ENCODE measurements at regions not wholly inside any gene's neighbourhood (a gene's known extent, or its start where the extent isn't known, plus 50 kb on each side); places are given as distances from the start of the nearest gene placed in this dataset.
"Not testable (repeated sequence)": the region's sequence is repeated elsewhere in the genome, so short reads cannot be mapped to it uniquely, and the experiment has no call there.

DNA sequence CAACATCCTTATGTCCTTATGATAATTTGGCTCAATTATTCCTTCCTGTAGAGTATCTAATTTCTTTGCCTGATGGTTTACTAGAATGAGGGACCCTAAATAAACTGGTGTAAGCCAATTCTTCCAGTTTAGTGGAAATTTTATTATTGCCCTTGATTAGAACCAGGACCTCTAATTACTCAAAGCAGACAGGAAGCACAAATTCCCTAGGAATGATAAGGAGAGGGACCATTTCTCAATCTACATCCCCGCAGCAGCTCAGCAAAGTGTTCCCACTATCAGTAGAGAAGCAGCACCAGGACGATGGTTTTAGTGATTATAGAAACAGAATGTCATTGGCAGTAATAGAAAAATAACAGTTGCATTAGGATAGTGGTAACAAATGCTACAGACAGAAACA is 97.1 kb downstream of the PLPPR4 start:
- no peak for DNase-seq

GRCh38 chr1:99363531-99363930 is 99.2 kb downstream of the PLPPR4 start:
- DNase-seq, result no peak

GRCh38 chr1:99365141-99365540 is 100.8 kb downstream of the PLPPR4 start:
- no peak for DNase-seq

- no peak for DNase-seq
These were observed 101.3 kb downstream of the PLPPR4 start for GRCh38 chr1:99365545-99365944.

DNA sequence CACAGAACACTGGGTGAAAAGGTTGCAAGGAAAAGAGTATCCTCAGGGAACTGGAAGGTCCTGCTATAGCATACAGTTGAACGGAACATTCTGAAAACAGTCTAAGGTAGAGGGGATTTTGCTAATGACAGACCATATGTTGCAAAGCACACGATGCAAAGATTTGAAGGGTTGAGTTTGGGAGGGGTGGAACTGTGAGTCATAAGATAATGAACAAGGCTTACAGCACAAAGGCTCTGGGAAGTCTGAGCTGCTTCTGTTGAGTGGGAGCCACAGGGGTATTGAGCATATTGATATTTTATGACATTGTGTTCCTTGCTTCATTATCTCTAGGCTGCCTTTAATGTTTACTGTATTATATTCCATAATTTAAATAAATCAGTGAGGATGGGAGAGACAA is 104.9 kb downstream of the PLPPR4 start:
- DNase-seq, result no peak

GRCh38 chr1:99370476-99370875 is 106.2 kb downstream of the PLPPR4 start:
- no peak for DNase-seq

- DNase-seq, result no peak
These were observed 107.1 kb downstream of the PLPPR4 start for GRCh38 chr1:99371413-99371812.

DNA sequence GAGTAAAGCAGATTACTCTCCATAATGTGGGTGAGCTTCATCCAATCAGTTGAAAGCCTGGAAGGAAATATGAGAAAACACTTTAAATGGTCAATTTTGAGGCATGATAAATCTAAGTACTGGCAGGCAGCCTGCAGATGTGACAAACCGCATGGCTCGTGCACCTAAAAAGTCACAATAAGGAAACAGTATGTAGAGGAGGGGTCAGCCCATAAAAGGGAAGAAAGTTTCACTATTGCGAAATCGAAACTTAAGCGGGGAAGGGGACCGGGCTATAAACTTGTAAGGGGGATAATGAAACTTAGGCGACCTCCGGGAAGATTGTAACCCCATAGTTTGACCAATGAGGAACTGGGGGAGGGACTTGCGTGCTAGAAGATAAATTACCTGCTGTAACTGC is 109.8 kb downstream of the PLPPR4 start:
- no peak for DNase-seq

GRCh38 chr1:99374693-99375092 is 110.4 kb downstream of the PLPPR4 start:
- not testable (repeated sequence) for DNase-seq

DNA sequence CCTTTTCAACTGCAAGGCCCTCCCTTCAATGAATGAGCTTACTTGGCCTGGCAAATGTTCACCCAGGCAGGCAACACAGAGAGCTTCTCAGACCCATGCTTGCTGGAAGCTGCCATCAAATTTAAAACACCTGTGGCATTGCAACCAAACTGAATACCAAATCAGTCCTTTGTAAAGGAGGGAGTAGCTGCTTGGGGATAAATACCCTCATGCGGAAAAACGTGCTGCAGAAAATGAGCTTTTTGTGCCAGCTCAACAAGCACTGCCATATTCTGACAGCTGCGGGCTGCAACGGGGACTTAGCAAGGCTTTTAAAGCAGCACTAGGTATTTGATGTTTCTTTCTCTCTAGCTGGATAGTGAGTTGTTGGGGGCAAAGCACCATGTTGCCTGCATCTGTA is 119.7 kb downstream of the PLPPR4 start:
- DNase-seq, result no peak

DNA sequence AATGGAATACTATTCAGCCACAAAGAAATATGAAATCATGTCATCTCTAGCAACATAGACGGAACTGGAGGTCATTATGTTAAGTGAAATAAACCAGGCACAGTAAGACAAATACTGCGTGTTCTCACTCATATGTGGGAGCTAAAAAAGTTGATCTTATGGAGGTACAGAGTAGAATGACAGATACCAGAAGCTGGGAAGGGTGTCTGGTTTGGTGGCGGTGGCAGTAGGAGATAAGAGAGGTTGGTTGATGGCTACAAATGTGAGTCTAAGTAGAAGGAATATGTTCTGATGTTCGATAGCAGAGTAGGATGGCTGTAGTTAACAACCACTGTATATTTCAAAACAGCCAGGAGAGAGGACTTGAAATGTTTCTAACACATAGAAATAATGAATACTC is 121.6 kb downstream of the PLPPR4 start:
- no peak for DNase-seq

GRCh38 chr1:99396389-99396788 is 132.1 kb downstream of the PLPPR4 start:
- DNase-seq, result no peak

- DNase-seq, result peak; percentile 4
These were observed 132.7 kb downstream of the PLPPR4 start for GRCh38 chr1:99397029-99397428.

DNA sequence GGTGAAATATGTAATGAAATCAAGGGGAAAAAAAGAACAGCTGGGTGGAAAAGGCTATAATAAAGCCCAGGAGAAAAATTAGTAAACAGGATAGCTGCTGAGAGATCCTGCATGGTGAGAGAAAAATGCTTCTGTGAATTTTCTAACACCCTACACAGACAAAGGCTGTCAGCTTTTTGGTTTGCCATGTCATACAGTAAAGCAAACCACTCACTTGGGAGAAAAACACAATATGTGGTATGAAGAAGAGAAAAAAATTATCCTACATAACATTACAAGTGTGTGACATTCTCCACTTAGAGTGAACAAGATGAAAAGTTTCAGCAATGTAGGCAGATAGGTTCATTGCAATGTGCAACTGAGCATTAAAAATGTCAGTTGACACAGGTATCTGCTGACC is 133.6 kb downstream of the PLPPR4 start:
- no peak for DNase-seq

GRCh38 chr1:99401556-99401955 is 137.3 kb downstream of the PLPPR4 start:
- not testable (repeated sequence) for DNase-seq

DNA sequence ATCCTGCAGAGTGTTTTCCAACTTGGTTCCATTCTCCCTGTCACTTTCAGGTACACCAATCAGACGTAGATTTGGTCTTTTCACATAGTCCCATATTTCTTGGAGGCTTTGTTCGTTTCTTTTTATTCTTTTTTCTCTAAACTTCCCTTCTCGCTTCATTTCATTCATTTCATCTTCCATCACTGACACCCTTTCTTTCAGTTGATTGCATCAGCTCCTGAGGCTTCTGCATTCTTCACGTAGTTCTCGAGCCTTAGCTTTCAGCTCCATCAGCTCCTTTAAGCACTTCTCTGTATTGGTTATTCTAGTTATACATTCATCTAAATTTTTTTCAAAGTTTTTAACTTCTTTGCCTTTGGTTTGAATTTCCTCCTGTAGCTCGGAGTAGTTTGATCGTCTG is 140.1 kb downstream of the PLPPR4 start:
- not testable (repeated sequence) for DNase-seq

GRCh38 chr1:99405325-99405724 is 141.0 kb downstream of the PLPPR4 start:
- not testable (repeated sequence) for DNase-seq

DNA sequence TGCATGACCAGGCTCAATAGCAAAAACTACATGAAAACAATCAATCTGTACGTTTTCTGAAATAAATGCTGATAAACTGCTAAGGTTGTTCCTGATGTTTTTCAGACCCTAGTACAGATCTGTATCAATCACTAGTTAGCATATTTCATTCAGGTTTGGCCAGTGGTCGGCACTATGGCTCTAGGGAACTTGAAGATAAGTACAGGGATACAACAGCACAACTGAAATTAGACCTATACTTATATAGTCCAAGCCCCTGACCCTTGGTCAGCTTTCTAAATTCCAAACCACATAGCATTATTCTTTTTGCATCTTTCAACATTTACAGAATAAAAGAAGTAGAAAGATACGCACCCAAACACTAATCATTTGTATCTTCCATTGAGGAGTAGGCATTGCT is 142.7 kb downstream of the PLPPR4 start:
- no peak for DNase-seq

GRCh38 chr1:99424087-99424486 is 159.8 kb downstream of the PLPPR4 start:
- DNase-seq, result no peak

DNA sequence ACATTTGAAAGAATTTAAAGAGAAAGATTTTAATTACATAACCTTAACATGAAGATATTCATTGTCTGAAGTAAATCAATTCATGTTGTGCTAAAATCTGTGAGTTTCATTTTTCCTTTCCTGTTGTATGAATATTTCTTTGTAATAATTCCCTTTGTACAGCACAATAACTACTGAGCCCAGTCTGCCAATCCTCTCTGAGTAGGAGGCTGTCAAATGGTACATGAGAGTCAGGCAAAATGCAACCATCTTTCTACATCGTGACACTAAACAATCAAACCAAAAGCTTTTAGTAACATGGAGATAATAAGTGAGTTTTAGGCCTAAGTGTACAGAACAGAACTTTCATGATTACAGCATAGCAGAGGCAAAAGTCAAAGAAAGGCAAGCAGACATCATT is 165.5 kb downstream of the PLPPR4 start:
- DNase-seq, result no peak

DNA sequence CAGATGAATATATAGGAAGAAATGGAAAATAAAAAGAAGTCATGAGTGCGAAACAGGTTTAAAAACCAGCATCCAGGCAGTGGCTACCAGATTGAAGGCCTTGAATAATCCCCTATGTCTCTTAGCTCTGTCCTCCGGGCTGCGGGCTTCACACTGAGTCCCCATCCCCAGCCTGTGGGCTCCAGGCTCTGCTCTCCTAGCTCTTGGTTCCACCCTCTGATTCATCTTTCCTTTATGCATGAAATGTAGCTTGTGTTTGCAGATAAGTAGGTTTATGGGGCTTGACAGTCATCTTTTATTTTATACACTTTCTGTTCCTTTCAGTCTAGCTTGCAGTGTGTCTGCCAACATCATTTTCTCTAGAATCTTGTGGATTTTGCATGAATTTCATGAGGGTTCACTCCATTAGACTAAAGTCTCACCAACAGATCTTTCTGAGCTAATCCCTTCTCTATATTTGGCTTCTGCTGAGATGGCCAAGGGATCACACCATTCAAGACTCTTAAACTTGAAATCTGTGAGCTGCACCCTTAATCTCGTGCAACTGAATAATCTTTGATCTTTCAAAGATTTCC is 174.5 kb downstream of the PLPPR4 start:
- no peak for DNase-seq

- DNase-seq, result no peak
These were observed 175.3 kb downstream of the PLPPR4 start for GRCh38 chr1:99439433-99440075.

DNA sequence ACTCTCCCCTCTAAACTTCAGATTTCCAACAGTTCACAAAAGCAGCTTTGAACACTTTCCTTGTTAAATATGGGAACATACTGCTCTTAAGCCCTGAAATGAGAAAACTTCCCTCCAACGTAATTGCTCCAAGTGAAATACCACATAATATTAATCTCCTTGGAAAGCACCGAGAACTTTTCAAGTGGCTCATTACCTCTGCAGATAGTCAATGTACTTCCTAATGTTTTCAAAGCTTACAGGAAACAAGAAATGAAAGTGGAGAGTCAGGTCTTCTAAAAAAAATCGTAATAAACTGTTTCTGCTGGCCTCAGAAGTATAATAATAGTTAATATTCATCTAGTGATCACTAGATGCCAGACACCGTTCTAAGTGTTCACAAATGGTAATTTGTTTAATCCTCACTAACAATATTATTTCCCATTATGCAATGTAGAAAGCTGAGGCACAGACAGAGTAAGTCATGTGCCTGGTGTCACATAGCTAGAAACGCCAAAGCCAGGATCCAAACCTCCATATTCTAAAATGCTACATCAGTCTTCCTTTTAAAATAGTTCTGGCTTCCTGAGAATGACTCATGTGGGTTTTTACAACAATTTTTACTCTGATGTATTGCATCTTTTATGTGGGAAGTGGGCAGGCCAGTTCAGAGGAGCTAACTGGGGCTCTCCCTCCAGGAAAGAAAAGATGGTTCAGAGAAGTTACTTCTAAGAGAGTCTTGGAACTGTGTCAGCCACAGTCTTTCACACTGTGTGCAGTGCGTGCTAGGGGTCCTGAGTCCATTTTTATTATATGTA is 177.2 kb downstream of the PLPPR4 start:
- no peak for DNase-seq

All from renal pelvis (tissue), 1 donor.